ENCODE measurements at regions not wholly inside any gene's neighbourhood (a gene's known extent, or its start where the extent isn't known, plus 50 kb on each side); places are given as distances from the start of the nearest gene placed in this dataset.

DNA sequence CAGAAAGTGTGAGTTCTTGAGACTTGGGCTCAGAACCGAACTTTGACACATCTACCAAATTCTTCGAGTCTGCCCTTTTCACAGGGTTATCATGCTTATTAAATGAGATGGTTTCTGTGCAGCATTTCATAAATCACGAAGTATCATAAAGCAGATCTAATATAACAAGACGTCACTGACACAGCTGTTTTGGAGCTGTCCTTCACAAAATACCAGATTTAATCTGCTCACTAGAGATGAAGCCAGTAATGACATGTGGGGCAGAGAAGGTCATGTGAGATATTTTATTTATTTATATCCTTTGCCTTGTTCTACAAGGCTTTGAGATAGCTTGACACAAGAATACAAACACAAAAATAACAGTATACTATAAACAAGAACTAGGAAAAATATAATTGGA lies 127.0 kb downstream of the RPAP3 start:
- no peak for DNase-seq
- CTCF ChIA-PET: interaction anchor here (1.5 kb wide), 1 partner anchor 52 kb away, joined by 3 read pairs; no protein-coding TSS in a partner anchor
- H3K4me3 ChIP-seq (ENCODE audit: low read depth in 2 of 2, low read length in 1 of 2): no peak overlapping the region
- H3K27me3 ChIP-seq (ENCODE audit: insufficient read depth): peaks cover 26% of the 10 kb centered on the region; the same call in 1 of the 2 replicates
- H3K9me2 ChIP-seq: no peaks in the 10 kb centered on the region
- TF ChIP-seq FOXJ3 (CRISPR knock-in tag; IDR thresholded peaks at IDR 0.05) (no peak), RFX5 (IDR thresholded peaks at IDR 0.05; ENCODE audit: low read length) (no peak), NRF1 (IDR thresholded peaks at IDR 0.05; ENCODE audit: low read depth, low read length) (no peak), RAD21 (IDR thresholded peaks at IDR 0.05; ENCODE audit: low read length) (no peak), JUND (IDR thresholded peaks at IDR 0.05) (no peak), CHD2 (IDR thresholded peaks at IDR 0.05; ENCODE audit: low read length, partially characterized antibody) (no peak), ZBTB33 (IDR thresholded peaks at IDR 0.05; ENCODE audit: borderline replicate concordance, low read depth) (no peak), GABPA (IDR thresholded peaks at IDR 0.05; ENCODE audit: low read depth) (no peak), EZH2phosphoT487 (IDR thresholded peaks at IDR 0.05; ENCODE audit: borderline replicate concordance, low read depth) (no peak), MEF2A (IDR thresholded peaks at IDR 0.05; ENCODE audit: borderline replicate concordance, low read depth) (no peak), SMC3 (IDR thresholded peaks at IDR 0.05; ENCODE audit: low read depth, low read length) (no peak), SIN3A (IDR thresholded peaks at IDR 0.05; ENCODE audit: borderline replicate concordance, low read depth, low read length) (no peak)
- TF ChIP-seq, protein P1, sequence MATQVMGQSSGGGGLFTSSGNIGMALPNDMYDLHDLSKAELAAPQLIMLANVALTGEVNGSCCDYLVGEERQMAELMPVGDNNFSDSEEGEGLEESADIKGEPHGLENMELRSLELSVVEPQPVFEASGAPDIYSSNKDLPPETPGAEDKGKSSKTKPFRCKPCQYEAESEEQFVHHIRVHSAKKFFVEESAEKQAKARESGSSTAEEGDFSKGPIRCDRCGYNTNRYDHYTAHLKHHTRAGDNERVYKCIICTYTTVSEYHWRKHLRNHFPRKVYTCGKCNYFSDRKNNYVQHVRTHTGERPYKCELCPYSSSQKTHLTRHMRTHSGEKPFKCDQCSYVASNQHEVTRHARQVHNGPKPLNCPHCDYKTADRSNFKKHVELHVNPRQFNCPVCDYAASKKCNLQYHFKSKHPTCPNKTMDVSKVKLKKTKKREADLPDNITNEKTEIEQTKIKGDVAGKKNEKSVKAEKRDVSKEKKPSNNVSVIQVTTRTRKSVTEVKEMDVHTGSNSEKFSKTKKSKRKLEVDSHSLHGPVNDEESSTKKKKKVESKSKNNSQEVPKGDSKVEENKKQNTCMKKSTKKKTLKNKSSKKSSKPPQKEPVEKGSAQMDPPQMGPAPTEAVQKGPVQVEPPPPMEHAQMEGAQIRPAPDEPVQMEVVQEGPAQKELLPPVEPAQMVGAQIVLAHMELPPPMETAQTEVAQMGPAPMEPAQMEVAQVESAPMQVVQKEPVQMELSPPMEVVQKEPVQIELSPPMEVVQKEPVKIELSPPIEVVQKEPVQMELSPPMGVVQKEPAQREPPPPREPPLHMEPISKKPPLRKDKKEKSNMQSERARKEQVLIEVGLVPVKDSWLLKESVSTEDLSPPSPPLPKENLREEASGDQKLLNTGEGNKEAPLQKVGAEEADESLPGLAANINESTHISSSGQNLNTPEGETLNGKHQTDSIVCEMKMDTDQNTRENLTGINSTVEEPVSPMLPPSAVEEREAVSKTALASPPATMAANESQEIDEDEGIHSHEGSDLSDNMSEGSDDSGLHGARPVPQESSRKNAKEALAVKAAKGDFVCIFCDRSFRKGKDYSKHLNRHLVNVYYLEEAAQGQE (IDR thresholded peaks at IDR 0.05; ENCODE audit: low read depth, low read length): no peak
- TF ChIP-seq, protein P2, sequence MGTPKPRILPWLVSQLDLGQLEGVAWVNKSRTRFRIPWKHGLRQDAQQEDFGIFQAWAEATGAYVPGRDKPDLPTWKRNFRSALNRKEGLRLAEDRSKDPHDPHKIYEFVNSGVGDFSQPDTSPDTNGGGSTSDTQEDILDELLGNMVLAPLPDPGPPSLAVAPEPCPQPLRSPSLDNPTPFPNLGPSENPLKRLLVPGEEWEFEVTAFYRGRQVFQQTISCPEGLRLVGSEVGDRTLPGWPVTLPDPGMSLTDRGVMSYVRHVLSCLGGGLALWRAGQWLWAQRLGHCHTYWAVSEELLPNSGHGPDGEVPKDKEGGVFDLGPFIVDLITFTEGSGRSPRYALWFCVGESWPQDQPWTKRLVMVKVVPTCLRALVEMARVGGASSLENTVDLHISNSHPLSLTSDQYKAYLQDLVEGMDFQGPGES (IDR thresholded peaks at IDR 0.05; ENCODE audit: low read depth, low read length): no peak
- TF ChIP-seq, protein P3, sequence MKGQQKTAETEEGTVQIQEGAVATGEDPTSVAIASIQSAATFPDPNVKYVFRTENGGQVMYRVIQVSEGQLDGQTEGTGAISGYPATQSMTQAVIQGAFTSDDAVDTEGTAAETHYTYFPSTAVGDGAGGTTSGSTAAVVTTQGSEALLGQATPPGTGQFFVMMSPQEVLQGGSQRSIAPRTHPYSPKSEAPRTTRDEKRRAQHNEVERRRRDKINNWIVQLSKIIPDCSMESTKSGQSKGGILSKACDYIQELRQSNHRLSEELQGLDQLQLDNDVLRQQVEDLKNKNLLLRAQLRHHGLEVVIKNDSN (IDR thresholded peaks at IDR 0.05; ENCODE audit: borderline replicate concordance, low read depth): no peak
- TF ChIP-seq, protein P4, sequence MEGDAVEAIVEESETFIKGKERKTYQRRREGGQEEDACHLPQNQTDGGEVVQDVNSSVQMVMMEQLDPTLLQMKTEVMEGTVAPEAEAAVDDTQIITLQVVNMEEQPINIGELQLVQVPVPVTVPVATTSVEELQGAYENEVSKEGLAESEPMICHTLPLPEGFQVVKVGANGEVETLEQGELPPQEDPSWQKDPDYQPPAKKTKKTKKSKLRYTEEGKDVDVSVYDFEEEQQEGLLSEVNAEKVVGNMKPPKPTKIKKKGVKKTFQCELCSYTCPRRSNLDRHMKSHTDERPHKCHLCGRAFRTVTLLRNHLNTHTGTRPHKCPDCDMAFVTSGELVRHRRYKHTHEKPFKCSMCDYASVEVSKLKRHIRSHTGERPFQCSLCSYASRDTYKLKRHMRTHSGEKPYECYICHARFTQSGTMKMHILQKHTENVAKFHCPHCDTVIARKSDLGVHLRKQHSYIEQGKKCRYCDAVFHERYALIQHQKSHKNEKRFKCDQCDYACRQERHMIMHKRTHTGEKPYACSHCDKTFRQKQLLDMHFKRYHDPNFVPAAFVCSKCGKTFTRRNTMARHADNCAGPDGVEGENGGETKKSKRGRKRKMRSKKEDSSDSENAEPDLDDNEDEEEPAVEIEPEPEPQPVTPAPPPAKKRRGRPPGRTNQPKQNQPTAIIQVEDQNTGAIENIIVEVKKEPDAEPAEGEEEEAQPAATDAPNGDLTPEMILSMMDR (IDR thresholded peaks at IDR 0.05): no peak
- H3K27ac ChIP-seq (ENCODE audit: low read depth in 2 of 2, low read length in 1 of 2): no peak overlapping the region
- no peaks in the 10 kb centered on the region for H4K20me1 ChIP-seq (ENCODE audit: insufficient read depth)
- no peaks in the 10 kb centered on the region for H3K9me3 ChIP-seq
- no peak overlapping the region for H3K9ac ChIP-seq
- no peak overlapping the region for H3K4me2 ChIP-seq
- POLR2A ChIA-PET: no interaction called here
- no peaks in the 10 kb centered on the region for H3F3A ChIP-seq (replicated peaks; ENCODE audit: insufficient read depth)
- 44% methylated on average over 4 of the region's 4 CpGs for WGBS (ENCODE audit: low lambda C conversion rate)
- H3K4me1 ChIP-seq (ENCODE audit: control insufficient read depth in 1 of 2, insufficient read depth in 2 of 2, low read depth in 1 of 2, low read length in 1 of 2): no peaks in the 10 kb centered on the region
- no peaks in the 10 kb centered on the region for H3K79me2 ChIP-seq (ENCODE audit: insufficient read depth)
- no peaks in the 10 kb centered on the region for H3K36me3 ChIP-seq (replicated peaks in 1 of 2; ENCODE audit: control insufficient read depth in 1 of 2, insufficient read depth in 2 of 2, low read length in 1 of 2)
- H2AFZ ChIP-seq (ENCODE audit: low read depth): no peak overlapping the region

Data from SK-N-SH (cell line).